ENCODE measurements at regions not wholly inside any gene's neighbourhood (a gene's known extent, or its start where the extent isn't known, plus 50 kb on each side); places are given as distances from the start of the nearest gene placed in this dataset.

- Histone ChIP-seq H3K9me1 (ENCODE audit: control insufficient read depth, extremely low read depth, insufficient read depth, low read length) (no peaks in the 10 kb centered on the region), H4K20me1 (ENCODE audit: control insufficient read depth, extremely low read depth, insufficient read depth, low read length) (no peaks in the 10 kb centered on the region), H3K27me3 (ENCODE audit: control insufficient read depth, extremely low read depth, insufficient read depth, low read length) (no peaks in the 10 kb centered on the region), H2AFZ (ENCODE audit: control insufficient read depth, low read length) (no peak overlapping the region), H3K4me1 (ENCODE audit: control insufficient read depth, extremely low read depth, insufficient read depth, low read length) (no peaks in the 10 kb centered on the region), H3K4me3 (ENCODE audit: control insufficient read depth in 2 of 3, extremely low read depth in 1 of 3, insufficient read depth in 2 of 3, low read depth in 1 of 3, low read length in 3 of 3) (no peak overlapping the region), H3K9me3 (ENCODE audit: control insufficient read depth, low read depth, low read length) (no peaks in the 10 kb centered on the region), H3K9ac (ENCODE audit: control insufficient read depth, extremely low read depth, insufficient read depth, low read length) (no peak overlapping the region), H3K36me3 (ENCODE audit: control insufficient read depth in 2 of 2, extremely low read depth in 1 of 2, insufficient read depth in 2 of 2, low read length in 2 of 2) (no peaks in the 10 kb centered on the region), H3K4me2 (ENCODE audit: control insufficient read depth, extremely low read depth, insufficient read depth, low read depth, low read length) (no peak overlapping the region), H3K27ac (ENCODE audit: control insufficient read depth, insufficient read depth, low read length) (no peak overlapping the region), H3K79me2 (ENCODE audit: control insufficient read depth, insufficient read depth, low read length) (no peaks in the 10 kb centered on the region)
- no peak for FAIRE-seq
- DNase-seq (ENCODE audit: low read depth, low spot score): no peak
- dilution Hi-C loops (cut with MboI; ENCODE audit: extremely low pct_ligation_motif_present, low sequenced_read_pairs): no loop called here
- TF ChIP-seq CTCF (optimal IDR thresholded peaks at IDR 0.05 in 1 of 3, IDR thresholded peaks at IDR 0.05 in 1 of 3, conservative IDR thresholded peaks at IDR 0.05 in 1 of 3; ENCODE audit: extremely low read depth in 1 of 3, insufficient read depth in 2 of 3, low read length in 3 of 3): no peak
- TF ChIP-seq EZH2 (IDR thresholded peaks at IDR 0.05; ENCODE audit: low read length): no peak
Observed at GRCh38 chr3:148002705-148003205, 593.6 kb downstream of the ZIC1 start.

GRCh38 chr3:148004331-148004730 is 595.2 kb downstream of the ZIC1 start:
- H2AFZ ChIP-seq (ENCODE audit: control insufficient read depth, low read length): no peak overlapping the region
- no peaks in the 10 kb centered on the region for H3K9me3 ChIP-seq (ENCODE audit: control insufficient read depth, low read depth, low read length)
- H3K9ac ChIP-seq (ENCODE audit: control insufficient read depth, extremely low read depth, insufficient read depth, low read length): no peak overlapping the region
- H3K27ac ChIP-seq (ENCODE audit: control insufficient read depth, insufficient read depth, low read length): no peak overlapping the region
- H3K9me1 ChIP-seq (ENCODE audit: control insufficient read depth, extremely low read depth, insufficient read depth, low read length): no peaks in the 10 kb centered on the region
- no peaks in the 10 kb centered on the region for H3K27me3 ChIP-seq (ENCODE audit: control insufficient read depth, extremely low read depth, insufficient read depth, low read length)
- H3K36me3 ChIP-seq (ENCODE audit: control insufficient read depth in 2 of 2, extremely low read depth in 1 of 2, insufficient read depth in 2 of 2, low read length in 2 of 2): no peaks in the 10 kb centered on the region
- no peaks in the 10 kb centered on the region for H3K79me2 ChIP-seq (ENCODE audit: control insufficient read depth, insufficient read depth, low read length)
- FAIRE-seq (no peak), DNase-seq (ENCODE audit: low read depth, low spot score) (no peak)
- dilution Hi-C loops (cut with MboI; ENCODE audit: extremely low pct_ligation_motif_present, low sequenced_read_pairs): no loop called here
- H4K20me1 ChIP-seq (ENCODE audit: control insufficient read depth, extremely low read depth, insufficient read depth, low read length): no peaks in the 10 kb centered on the region
- H3K4me3 ChIP-seq (ENCODE audit: control insufficient read depth in 2 of 3, extremely low read depth in 1 of 3, insufficient read depth in 2 of 3, low read depth in 1 of 3, low read length in 3 of 3): no peak overlapping the region
- no peak overlapping the region for H3K4me2 ChIP-seq (ENCODE audit: control insufficient read depth, extremely low read depth, insufficient read depth, low read depth, low read length)
- H3K4me1 ChIP-seq (ENCODE audit: control insufficient read depth, extremely low read depth, insufficient read depth, low read length): no peaks in the 10 kb centered on the region
- no peak for TF ChIP-seq EZH2 (IDR thresholded peaks at IDR 0.05; ENCODE audit: low read length)
- no peak for TF ChIP-seq CTCF (optimal IDR thresholded peaks at IDR 0.05 in 1 of 3, IDR thresholded peaks at IDR 0.05 in 1 of 3, conservative IDR thresholded peaks at IDR 0.05 in 1 of 3; ENCODE audit: extremely low read depth in 1 of 3, insufficient read depth in 2 of 3, low read length in 3 of 3)

All from keratinocyte (primary cell).